SU-DHL-6 (cell line): ENCODE measurements at regions not wholly inside any gene's neighbourhood (a gene's known extent, or its start where the extent isn't known, plus 50 kb on each side); places are given as distances from the start of the nearest gene placed in this dataset.

Experiments used
- H2AFZ ChIP-seq: fragments of 200-600 bp; sonication (generic); 2 replicates; pipeline ENCODE4 v1.6.1; 2014; ENCODE audit warnings: low read depth, mild to moderate bottlenecking, moderate library complexity, mixed read lengths, antibody characterized with exemption, low read length; ENCODE audit not compliant: severe bottlenecking
- H3F3A ChIP-seq: fragments of 200-600 bp; shearing (Covaris generic); 2 replicates; pipeline ENCODE4 v1.6.0; 2016; ENCODE audit warnings: antibody characterized with exemption, mild to moderate bottlenecking; ENCODE audit not compliant: insufficient read depth
- H3K27ac ChIP-seq: fragments of 200-600 bp; sonication (generic); 2 replicates; pipeline ENCODE4 v1.5.1; 2016; ENCODE audit warnings: low read depth, mild to moderate bottlenecking, low read length, moderate library complexity, mixed read lengths
- H3K27me3 ChIP-seq: fragments of 200-600 bp; sonication (generic), shearing (Covaris generic); 2 replicates; pipeline ENCODE4 v1.6.0; 2014; ENCODE audit warnings: mild to moderate bottlenecking, low read length
- H3K36me3 ChIP-seq: fragments of 200-600 bp; sonication (generic); 2 replicates; pipeline ENCODE4 v1.6.1; 2014; ENCODE audit warnings: mild to moderate bottlenecking, low read length, mixed read lengths
- H3K4me2 ChIP-seq: fragments of 300-600, 200-600 bp; shearing (Covaris generic), sonication (generic); 2 replicates; pipeline ENCODE4 v1.6.0; 2014; ENCODE audit warnings: low read length, low read depth, mild to moderate bottlenecking; ENCODE audit not compliant: poor library complexity, severe bottlenecking
- H3K4me3 ChIP-seq: fragments of 200-600 bp; sonication (generic); 2 replicates; pipeline ENCODE4 v1.5.1; 2014; ENCODE audit warnings: antibody characterized with exemption, low read length, mild to moderate bottlenecking, mixed read lengths; ENCODE audit not compliant: insufficient read depth, poor library complexity, severe bottlenecking
- H3K79me2 ChIP-seq: fragments of 200-600 bp; sonication (generic); 2 replicates; pipeline ENCODE4 v1.6.1; 2014; ENCODE audit warnings: mild to moderate bottlenecking, low read length, moderate library complexity; ENCODE audit not compliant: insufficient read depth
- H3K9ac ChIP-seq: fragments of 200-600 bp; sonication (generic); 2 replicates; pipeline ENCODE4 v1.7.0; 2014; ENCODE audit warnings: mild to moderate bottlenecking, low read length
- H3K9me2 ChIP-seq: fragments of 200-600 bp; sonication (generic); replicated peaks from 2 replicates; pipeline ENCODE4 v1.6.1; 2014; ENCODE audit warnings: low read length; ENCODE audit not compliant: insufficient read depth
- H3K9me3 ChIP-seq: fragments of 200-600 bp; sonication (generic); 2 replicates; pipeline ENCODE4 v1.6.1; 2014; ENCODE audit warnings: low read length, mixed read lengths; ENCODE audit not compliant: insufficient read depth
- H4K20me1 ChIP-seq: fragments of 200-600 bp; sonication (generic); 2 replicates; pipeline ENCODE4 v1.6.1; 2014; ENCODE audit warnings: low read depth, mild to moderate bottlenecking, antibody characterized with exemption, low read length, moderate library complexity, mixed read lengths
- EZH2phosphoT487 ChIP-seq: fragments of 200-600 bp; sonication (generic), shearing (Covaris generic); conservative IDR thresholded peaks from 2 replicates; pipeline ENCODE4 v1.6.1; 2018; ENCODE audit warnings: mild to moderate bottlenecking, antibody characterized with exemption, low read length, moderate library complexity, mixed read lengths
- TF ChIP-seq, protein P1 (sequence below): fragments of 200-600 bp; sonication (generic); IDR thresholded peaks from one replicate; pipeline ENCODE4 v1.5.1; 2017; ENCODE audit warnings: antibody characterized with exemption, mild to moderate bottlenecking, low read length, moderate library complexity; ENCODE audit not compliant: insufficient read depth, poor library complexity, severe bottlenecking

DNA sequence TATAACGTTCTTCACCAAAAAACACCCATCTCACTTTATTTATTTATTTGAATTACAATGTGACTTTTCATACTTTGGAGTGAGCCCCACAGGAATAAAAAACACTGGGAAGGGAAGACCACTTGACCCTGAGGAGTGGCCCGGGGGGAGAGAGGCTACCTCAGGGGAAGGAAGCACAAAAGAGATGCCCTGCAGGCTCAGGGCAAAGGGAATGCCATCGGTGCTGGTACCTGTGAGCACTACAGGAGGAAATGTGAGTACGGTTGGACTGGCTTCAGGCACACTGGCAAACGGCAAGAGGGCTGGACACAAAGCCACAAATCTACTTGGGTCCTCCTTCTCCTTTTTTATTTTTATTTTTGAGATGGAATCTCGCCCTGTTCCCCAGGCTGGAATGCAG lies 363.9 kb upstream of the KLF4 start:
- Histone ChIP-seq H3K4me2 (no peak overlapping the region), H3K79me2 (no peaks in the 10 kb centered on the region), H3F3A (no peaks in the 10 kb centered on the region), H3K27me3 (no peaks in the 10 kb centered on the region), H3K9me3 (no peaks in the 10 kb centered on the region), H2AFZ (no peak overlapping the region), H3K9ac (no peak overlapping the region), H3K4me3 (no peak overlapping the region), H4K20me1 (no peaks in the 10 kb centered on the region), H3K9me2 (no peaks in the 10 kb centered on the region), H3K36me3 (no peaks in the 10 kb centered on the region), H3K27ac (no peak overlapping the region)
- TF ChIP-seq, protein P1, sequence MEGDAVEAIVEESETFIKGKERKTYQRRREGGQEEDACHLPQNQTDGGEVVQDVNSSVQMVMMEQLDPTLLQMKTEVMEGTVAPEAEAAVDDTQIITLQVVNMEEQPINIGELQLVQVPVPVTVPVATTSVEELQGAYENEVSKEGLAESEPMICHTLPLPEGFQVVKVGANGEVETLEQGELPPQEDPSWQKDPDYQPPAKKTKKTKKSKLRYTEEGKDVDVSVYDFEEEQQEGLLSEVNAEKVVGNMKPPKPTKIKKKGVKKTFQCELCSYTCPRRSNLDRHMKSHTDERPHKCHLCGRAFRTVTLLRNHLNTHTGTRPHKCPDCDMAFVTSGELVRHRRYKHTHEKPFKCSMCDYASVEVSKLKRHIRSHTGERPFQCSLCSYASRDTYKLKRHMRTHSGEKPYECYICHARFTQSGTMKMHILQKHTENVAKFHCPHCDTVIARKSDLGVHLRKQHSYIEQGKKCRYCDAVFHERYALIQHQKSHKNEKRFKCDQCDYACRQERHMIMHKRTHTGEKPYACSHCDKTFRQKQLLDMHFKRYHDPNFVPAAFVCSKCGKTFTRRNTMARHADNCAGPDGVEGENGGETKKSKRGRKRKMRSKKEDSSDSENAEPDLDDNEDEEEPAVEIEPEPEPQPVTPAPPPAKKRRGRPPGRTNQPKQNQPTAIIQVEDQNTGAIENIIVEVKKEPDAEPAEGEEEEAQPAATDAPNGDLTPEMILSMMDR = no peak
- TF ChIP-seq EZH2phosphoT487 = no peak

DNA sequence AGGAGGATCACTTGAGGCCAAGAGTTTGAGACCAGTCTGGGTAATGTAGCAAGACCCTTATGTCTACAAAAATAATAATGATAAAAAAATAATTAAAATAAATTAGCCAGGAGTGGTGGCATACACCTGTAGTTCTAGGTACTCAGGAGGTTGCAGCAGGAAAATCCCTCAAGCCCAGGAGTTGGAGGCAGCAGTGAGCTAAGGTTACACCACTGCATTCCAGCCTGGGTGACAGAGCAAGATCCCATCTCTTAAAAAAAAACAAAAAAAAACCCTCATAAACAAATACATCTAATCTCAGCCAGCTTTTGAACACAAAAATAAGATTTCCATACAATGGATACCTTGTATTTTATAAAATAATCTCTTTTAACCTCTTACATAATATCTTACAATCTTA lies 363.3 kb upstream of the KLF4 start:
- Histone ChIP-seq H3K4me3 (no peak overlapping the region), H3K9me2 (no peaks in the 10 kb centered on the region), H3K27ac (no peak overlapping the region), H3K27me3 (no peaks in the 10 kb centered on the region), H4K20me1 (no peaks in the 10 kb centered on the region), H2AFZ (no peak overlapping the region), H3K4me2 (no peak overlapping the region), H3K9me3 (no peaks in the 10 kb centered on the region), H3K36me3 (no peaks in the 10 kb centered on the region), H3K9ac (no peak overlapping the region), H3F3A (no peaks in the 10 kb centered on the region), H3K79me2 (no peaks in the 10 kb centered on the region)
- TF ChIP-seq EZH2phosphoT487 = no peak
- TF ChIP-seq, protein P1 = no peak

DNA sequence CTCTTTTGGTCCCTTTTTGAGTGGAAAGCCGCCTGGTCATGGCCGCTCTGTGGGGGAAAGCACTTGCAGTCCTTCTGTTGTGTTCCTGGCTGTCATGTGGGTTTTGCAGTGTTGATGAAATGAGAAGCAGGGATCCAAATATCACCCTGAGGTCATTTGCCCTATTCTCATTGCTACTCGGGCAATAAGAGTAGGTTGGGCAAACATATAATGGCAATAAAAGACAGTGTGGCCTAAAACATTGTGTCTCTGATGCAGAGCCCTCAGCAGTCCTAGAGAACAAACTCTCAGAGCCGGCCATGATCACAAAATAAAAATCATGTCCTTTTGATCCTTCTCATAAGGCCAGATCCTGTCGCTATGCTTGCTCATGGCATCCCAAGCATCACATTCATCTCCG lies 361.1 kb upstream of the KLF4 start:
- Histone ChIP-seq H3K27ac (no peak overlapping the region), H3F3A (no peaks in the 10 kb centered on the region), H3K27me3 (no peaks in the 10 kb centered on the region), H3K4me3 (no peak overlapping the region), H3K9ac (no peak overlapping the region), H3K9me3 (no peaks in the 10 kb centered on the region), H3K9me2 (no peaks in the 10 kb centered on the region), H3K36me3 (no peaks in the 10 kb centered on the region), H4K20me1 (no peaks in the 10 kb centered on the region), H2AFZ (no peak overlapping the region), H3K79me2 (no peaks in the 10 kb centered on the region), H3K4me2 (no peak overlapping the region)
- TF ChIP-seq EZH2phosphoT487 = no peak
- TF ChIP-seq, protein P1 = no peak
